ENCODE measurements at regions not wholly inside any gene's neighbourhood (a gene's known extent, or its start where the extent isn't known, plus 50 kb on each side); places are given as distances from the start of the nearest gene placed in this dataset.

GRCh38 chr2:239853121-239853520, 172.0 kb downstream of the NDUFA10 start:
- Histone ChIP-seq H3K36me3 (ENCODE audit: control insufficient read depth, insufficient read depth, low read length) (no peaks in the 10 kb centered on the region), H3K4me3 (ENCODE audit: low read length) (no peak overlapping the region), H3K9me3 (ENCODE audit: control insufficient read depth, insufficient read depth, low read length) (no peaks in the 10 kb centered on the region; the same call in 1 of the 2 replicates), H3K27ac (ENCODE audit: low read length) (no peak overlapping the region), H3K27me3 (ENCODE audit: control insufficient read depth, insufficient read depth, low read length) (no peaks in the 10 kb centered on the region), H3K4me1 (ENCODE audit: control insufficient read depth, insufficient read depth, low read length) (no peaks in the 10 kb centered on the region)
- DNase-seq (ENCODE audit: low read depth, low spot score) = no peak
- WGBS (ENCODE audit: insufficient coverage, insufficient read length) = no CpG with 5 or more reads among the region's 8 CpGs

- WGBS (ENCODE audit: insufficient coverage, insufficient read length) = no CpG with 5 or more reads among the region's 7 CpGs
- Histone ChIP-seq H3K27me3 (ENCODE audit: control insufficient read depth, insufficient read depth, low read length) (no peaks in the 10 kb centered on the region), H3K9me3 (ENCODE audit: control insufficient read depth, insufficient read depth, low read length) (no peaks in the 10 kb centered on the region; the same call in 1 of the 2 replicates), H3K4me3 (ENCODE audit: low read length) (no peak overlapping the region), H3K36me3 (ENCODE audit: control insufficient read depth, insufficient read depth, low read length) (no peaks in the 10 kb centered on the region), H3K4me1 (ENCODE audit: control insufficient read depth, insufficient read depth, low read length) (no peaks in the 10 kb centered on the region), H3K27ac (ENCODE audit: low read length) (no peak overlapping the region)
- no peak for DNase-seq (ENCODE audit: low read depth, low spot score)
Observed at GRCh38 chr2:239852272-239852671, 172.9 kb downstream of the NDUFA10 start.

GRCh38 chr2:239846789-239847676, 178.1 kb downstream of the NDUFA10 start:
- Histone ChIP-seq H3K27ac (ENCODE audit: low read length) (no peak overlapping the region), H3K9me3 (ENCODE audit: control insufficient read depth, insufficient read depth, low read length) (no peaks in the 10 kb centered on the region), H3K4me3 (ENCODE audit: low read length) (no peak overlapping the region), H3K36me3 (ENCODE audit: control insufficient read depth, insufficient read depth, low read length) (no peaks in the 10 kb centered on the region), H3K4me1 (ENCODE audit: control insufficient read depth, insufficient read depth, low read length) (no peaks in the 10 kb centered on the region), H3K27me3 (ENCODE audit: control insufficient read depth, insufficient read depth, low read length) (no peaks in the 10 kb centered on the region)
- no CpG with 5 or more reads among the region's 9 CpGs for WGBS (ENCODE audit: insufficient coverage, insufficient read length)
- no peak for DNase-seq (ENCODE audit: low read depth, low spot score)

DNA sequence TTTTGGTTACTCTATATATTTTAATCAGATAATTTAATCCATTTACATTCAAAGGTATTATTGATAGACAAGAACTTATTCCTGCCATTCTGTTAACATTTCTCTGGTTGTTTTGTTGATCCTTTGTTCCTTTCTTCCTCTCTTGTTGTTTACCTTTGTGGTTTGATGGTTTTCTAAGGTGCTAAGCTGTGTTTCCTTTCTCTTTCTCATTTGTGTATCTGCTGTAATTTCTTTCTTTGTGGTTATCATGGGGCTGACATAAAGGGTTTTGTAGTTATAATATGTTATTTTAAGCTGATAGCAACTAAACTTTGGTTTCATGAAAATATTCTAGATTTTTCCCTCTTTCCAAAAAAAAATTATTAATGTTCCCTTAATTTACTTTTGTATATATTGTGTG, 179.2 kb downstream of the NDUFA10 start:
- H3K36me3 ChIP-seq (ENCODE audit: control insufficient read depth, insufficient read depth, low read length) = no peaks in the 10 kb centered on the region
- H3K4me1 ChIP-seq (ENCODE audit: control insufficient read depth, insufficient read depth, low read length) = no peaks in the 10 kb centered on the region
- no peak overlapping the region for H3K4me3 ChIP-seq (ENCODE audit: low read length)
- H3K27me3 ChIP-seq (ENCODE audit: control insufficient read depth, insufficient read depth, low read length) = no peaks in the 10 kb centered on the region
- H3K27ac ChIP-seq (ENCODE audit: low read length) = no peak overlapping the region
- H3K9me3 ChIP-seq (ENCODE audit: control insufficient read depth, insufficient read depth, low read length) = no peaks in the 10 kb centered on the region
- DNase-seq (ENCODE audit: low read depth, low spot score) = no peak

DNA sequence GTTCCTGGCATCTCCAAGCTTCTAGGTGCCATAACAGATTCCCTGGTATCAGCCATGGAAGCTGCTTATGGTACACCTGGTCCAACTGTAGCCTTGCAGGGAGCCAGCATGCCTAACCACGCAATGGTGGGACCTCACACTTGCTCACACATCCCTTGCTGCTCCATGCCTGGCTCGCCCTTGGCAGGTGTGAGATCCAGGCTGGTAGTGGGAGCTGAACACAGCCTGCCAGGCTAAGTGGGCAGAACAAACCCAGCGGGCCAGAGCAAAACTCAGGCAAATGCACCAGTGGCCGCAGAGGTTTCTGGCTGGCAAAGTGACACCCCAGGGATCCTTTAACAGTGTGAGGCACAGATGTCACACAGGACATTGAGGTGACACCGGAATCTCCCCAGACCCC, 185.8 kb downstream of the NDUFA10 start:
- Histone ChIP-seq H3K36me3 (ENCODE audit: control insufficient read depth, insufficient read depth, low read length) (no peaks in the 10 kb centered on the region), H3K4me1 (ENCODE audit: control insufficient read depth, insufficient read depth, low read length) (no peaks in the 10 kb centered on the region), H3K4me3 (ENCODE audit: low read length) (no peak overlapping the region), H3K9me3 (ENCODE audit: control insufficient read depth, insufficient read depth, low read length) (no peaks in the 10 kb centered on the region), H3K27ac (ENCODE audit: low read length) (no peak overlapping the region), H3K27me3 (ENCODE audit: control insufficient read depth, insufficient read depth, low read length) (no peaks in the 10 kb centered on the region)
- DNase-seq (ENCODE audit: low read depth, low spot score) = no peak
- WGBS (ENCODE audit: insufficient coverage, insufficient read length) = no CpG with 5 or more reads among the region's 5 CpGs

- WGBS (ENCODE audit: insufficient coverage, insufficient read length) = no CpG with 5 or more reads among the region's 7 CpGs
- DNase-seq (ENCODE audit: low read depth, low spot score) = no peak
Observed at GRCh38 chr2:239836021-239836765, 188.9 kb downstream of the NDUFA10 start.

GRCh38 chr2:239835056-239835455, 190.1 kb downstream of the NDUFA10 start:
- no CpG with 5 or more reads among the region's 5 CpGs for WGBS (ENCODE audit: insufficient coverage, insufficient read length)
- no peak for DNase-seq (ENCODE audit: low read depth, low spot score)
- H3K4me3 ChIP-seq (ENCODE audit: low read length) = no peak overlapping the region
- no peaks in the 10 kb centered on the region for H3K9me3 ChIP-seq (ENCODE audit: control insufficient read depth, insufficient read depth, low read length)
- H3K4me1 ChIP-seq (ENCODE audit: control insufficient read depth, insufficient read depth, low read length) = no peaks in the 10 kb centered on the region
- H3K27ac ChIP-seq (ENCODE audit: low read length) = no peak overlapping the region
- no peaks in the 10 kb centered on the region for H3K36me3 ChIP-seq (ENCODE audit: control insufficient read depth, insufficient read depth, low read length)
- no peaks in the 10 kb centered on the region for H3K27me3 ChIP-seq (ENCODE audit: control insufficient read depth, insufficient read depth, low read length)

More at GRCh38 chr2:239836021-239836765, 188.9 kb downstream of the NDUFA10 start:
- no peak overlapping the region for H3K4me3 ChIP-seq (ENCODE audit: low read length)
- H3K36me3 ChIP-seq (ENCODE audit: control insufficient read depth, insufficient read depth, low read length) = no peaks in the 10 kb centered on the region
- H3K27me3 ChIP-seq (ENCODE audit: control insufficient read depth, insufficient read depth, low read length) = no peaks in the 10 kb centered on the region
- no peak overlapping the region for H3K27ac ChIP-seq (ENCODE audit: low read length)
- no peaks in the 10 kb centered on the region for H3K9me3 ChIP-seq (ENCODE audit: control insufficient read depth, insufficient read depth, low read length)
- H3K4me1 ChIP-seq (ENCODE audit: control insufficient read depth, insufficient read depth, low read length) = no peaks in the 10 kb centered on the region

- no CpG with 5 or more reads among the region's 8 CpGs for WGBS (ENCODE audit: insufficient coverage, insufficient read length)
- DNase-seq (ENCODE audit: low read depth, low spot score) = no peak
- Histone ChIP-seq H3K27ac (ENCODE audit: low read length) (no peak overlapping the region), H3K4me3 (ENCODE audit: low read length) (no peak overlapping the region), H3K27me3 (ENCODE audit: control insufficient read depth, insufficient read depth, low read length) (no peaks in the 10 kb centered on the region), H3K9me3 (ENCODE audit: control insufficient read depth, insufficient read depth, low read length) (no peaks in the 10 kb centered on the region), H3K36me3 (ENCODE audit: control insufficient read depth, insufficient read depth, low read length) (no peaks in the 10 kb centered on the region), H3K4me1 (ENCODE audit: control insufficient read depth, insufficient read depth, low read length) (no peaks in the 10 kb centered on the region)
Observed at GRCh38 chr2:239834143-239834542, 191.0 kb downstream of the NDUFA10 start.

DNA sequence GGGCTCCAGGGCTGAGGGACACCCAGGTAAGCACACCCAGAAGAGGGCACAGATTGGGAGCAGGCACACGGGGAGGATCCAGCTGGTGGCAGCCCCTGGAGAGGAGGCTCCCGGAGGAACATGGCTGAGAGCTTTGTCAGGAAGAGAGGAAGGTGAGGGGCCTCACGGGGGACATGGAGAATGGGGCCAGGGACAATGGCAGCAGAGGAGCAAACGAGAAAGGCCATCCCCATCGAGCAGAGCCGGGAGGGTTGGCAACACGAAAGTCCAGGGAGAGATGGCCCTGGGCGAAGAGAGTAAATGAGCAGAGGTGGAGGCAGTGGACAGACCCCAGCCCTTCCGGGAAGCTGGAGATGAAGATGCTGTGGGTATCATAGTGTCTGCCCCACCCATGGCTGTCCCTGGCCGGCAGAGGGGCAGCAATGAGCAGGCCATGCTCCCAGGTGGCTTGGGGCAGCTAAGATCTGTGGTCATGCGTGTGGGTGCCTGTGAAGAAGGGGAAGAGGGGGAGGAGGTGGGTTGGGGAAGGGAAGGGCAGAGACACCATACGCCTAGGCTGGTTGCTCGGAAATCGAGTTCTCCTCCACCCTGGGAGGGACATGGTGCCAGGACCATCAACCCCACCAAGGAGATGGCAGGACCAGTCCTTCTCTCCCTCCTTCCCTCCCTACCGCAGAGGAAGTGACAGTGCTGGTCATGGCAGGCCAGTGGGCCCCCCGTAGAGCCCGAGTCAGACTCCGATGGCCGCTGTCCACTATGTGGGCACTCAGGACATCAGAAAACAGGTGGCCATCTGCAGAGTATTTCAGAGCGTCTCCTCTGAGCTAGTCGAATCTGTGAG, 191.7 kb downstream of the NDUFA10 start:
- H3K36me3 ChIP-seq (ENCODE audit: control insufficient read depth, insufficient read depth, low read length) = no peaks in the 10 kb centered on the region
- no peaks in the 10 kb centered on the region for H3K4me1 ChIP-seq (ENCODE audit: control insufficient read depth, insufficient read depth, low read length)
- no CpG with 5 or more reads among the region's 21 CpGs for WGBS (ENCODE audit: insufficient coverage, insufficient read length)
- H3K27ac ChIP-seq (ENCODE audit: low read length) = no peak overlapping the region
- H3K27me3 ChIP-seq (ENCODE audit: control insufficient read depth, insufficient read depth, low read length) = no peaks in the 10 kb centered on the region
- no peaks in the 10 kb centered on the region for H3K9me3 ChIP-seq (ENCODE audit: control insufficient read depth, insufficient read depth, low read length)
- H3K4me3 ChIP-seq (ENCODE audit: low read length) = no peak overlapping the region
- no peak for DNase-seq (ENCODE audit: low read depth, low spot score)
